ENCODE measurements at regions not wholly inside any gene's neighbourhood (a gene's known extent, or its start where the extent isn't known, plus 50 kb on each side); places are given as distances from the start of the nearest gene placed in this dataset.

GRCh38 chr9:84450029-84450428 lies 109.5 kb upstream of the SLC28A3 start:
- DNase-seq (ENCODE audit: low read depth), result no peak

- no peak for DNase-seq (ENCODE audit: low read depth)
Measured at GRCh38 chr9:84456527-84456926, 116.0 kb upstream of the SLC28A3 start.

GRCh38 chr9:84460695-84461094 lies 120.1 kb upstream of the SLC28A3 start:
- no peak for DNase-seq (ENCODE audit: low read depth)

DNA sequence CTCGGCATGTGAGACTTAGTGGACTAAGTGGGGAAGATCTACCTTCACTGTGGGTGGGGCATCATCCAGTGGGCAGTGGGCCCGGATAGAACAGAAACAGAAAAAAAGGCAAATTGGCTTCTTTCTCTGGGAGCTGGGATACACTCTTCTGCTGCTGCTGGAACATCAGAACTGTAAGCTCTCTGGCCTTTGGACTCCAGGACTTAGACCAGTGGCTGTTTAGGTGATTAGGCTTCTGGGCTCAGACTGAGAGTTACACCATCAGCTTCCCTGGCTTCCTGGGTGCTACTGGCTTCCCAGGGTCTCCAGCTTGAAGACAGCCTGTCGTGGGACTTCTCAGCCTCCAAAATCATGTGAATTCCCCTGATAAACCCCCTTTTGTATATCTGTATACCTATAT lies 122.7 kb upstream of the SLC28A3 start:
- no peak for DNase-seq (ENCODE audit: low read depth)

- DNase-seq (ENCODE audit: low read depth), result no peak
Measured at GRCh38 chr9:84466580-84467285, 126.2 kb upstream of the SLC28A3 start.

GRCh38 chr9:84471816-84472215 lies 131.3 kb upstream of the SLC28A3 start:
- no peak for DNase-seq (ENCODE audit: low read depth)

DNA sequence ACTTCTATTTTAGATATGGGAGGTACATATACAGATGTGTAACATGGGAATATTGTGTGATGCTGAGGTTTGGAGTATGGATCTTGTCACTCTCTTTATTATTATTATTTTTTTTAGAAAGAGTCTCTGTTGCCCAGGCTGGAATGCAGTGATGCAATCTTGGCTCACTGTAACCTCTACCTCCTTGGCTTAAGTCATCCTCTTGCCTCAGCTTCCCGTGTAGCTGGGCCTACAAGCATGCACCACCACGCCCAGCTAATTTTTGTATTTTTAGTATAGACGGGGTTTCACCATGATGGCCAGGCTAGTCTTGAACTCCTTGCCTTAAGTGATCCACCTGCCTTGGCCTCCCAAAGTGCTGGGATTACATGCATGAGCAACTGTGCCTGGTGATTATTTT lies 138.4 kb upstream of the SLC28A3 start:
- DNase-seq (ENCODE audit: low read depth), result no peak

DNA sequence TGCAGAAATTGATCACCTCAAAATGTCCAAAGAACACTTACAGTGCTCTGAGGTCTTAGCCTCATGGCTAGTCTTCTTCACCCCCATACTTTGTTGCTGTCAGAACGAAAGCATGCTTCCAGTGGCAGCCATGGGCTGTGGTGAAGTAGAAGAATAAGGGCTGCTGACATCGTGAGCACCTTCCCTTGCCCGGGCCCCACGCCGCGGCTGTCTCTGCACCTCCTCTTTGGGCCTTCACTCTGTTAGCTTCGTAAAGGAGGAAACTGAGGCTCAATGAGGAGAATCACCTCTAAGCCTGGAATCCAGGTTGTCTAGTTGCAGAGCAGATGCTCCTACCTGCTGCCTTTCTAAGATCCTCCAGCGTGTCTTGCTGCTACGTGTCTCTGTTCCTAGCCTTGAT lies 139.5 kb upstream of the SLC28A3 start:
- no peak for DNase-seq (ENCODE audit: low read depth)

GRCh38 chr9:84481231-84481630 lies 140.7 kb upstream of the SLC28A3 start:
- DNase-seq (ENCODE audit: low read depth), result no peak

GRCh38 chr9:84481636-84482218 lies 141.2 kb upstream of the SLC28A3 start:
- no peak for DNase-seq (ENCODE audit: low read depth)

DNA sequence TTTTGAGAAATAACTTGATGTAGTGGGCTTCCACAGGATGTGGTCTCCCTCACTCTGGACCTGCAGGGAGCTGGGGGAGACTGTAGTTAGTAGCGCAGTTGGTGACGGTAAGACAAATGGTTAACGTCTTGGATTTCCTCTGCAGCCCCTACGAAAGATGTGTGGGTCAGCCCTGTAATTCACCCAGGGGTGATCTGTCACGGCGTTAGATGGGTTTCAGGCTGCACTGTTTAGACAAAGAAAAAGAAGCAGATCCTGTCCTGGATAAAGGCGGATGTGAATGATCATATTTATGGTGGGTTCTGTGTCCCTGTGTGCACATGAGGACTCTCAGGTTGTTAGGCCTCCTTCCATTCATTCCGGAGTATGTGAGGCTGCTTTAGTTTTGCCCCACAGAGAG lies 142.0 kb upstream of the SLC28A3 start:
- DNase-seq (ENCODE audit: low read depth), result no peak

DNA sequence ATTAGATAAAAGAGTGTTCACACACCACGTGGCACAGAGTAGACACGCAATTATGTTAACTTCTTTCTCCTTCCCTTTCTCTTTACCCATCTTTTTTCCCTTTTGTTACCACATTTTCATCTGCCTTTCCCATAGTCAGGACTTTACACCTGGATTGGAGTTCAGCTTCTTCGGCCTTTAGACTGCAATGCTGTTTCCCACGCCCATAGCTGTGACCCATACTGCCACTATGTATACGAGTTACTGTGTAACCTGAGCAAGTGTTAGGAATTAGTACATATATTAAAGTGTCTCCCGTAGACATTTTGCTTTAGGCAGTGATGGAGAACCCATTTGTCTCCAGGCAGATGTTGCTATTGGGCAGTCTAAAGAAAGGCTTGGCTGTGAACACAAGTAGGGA lies 143.6 kb upstream of the SLC28A3 start:
- no peak for DNase-seq (ENCODE audit: low read depth)

DNA sequence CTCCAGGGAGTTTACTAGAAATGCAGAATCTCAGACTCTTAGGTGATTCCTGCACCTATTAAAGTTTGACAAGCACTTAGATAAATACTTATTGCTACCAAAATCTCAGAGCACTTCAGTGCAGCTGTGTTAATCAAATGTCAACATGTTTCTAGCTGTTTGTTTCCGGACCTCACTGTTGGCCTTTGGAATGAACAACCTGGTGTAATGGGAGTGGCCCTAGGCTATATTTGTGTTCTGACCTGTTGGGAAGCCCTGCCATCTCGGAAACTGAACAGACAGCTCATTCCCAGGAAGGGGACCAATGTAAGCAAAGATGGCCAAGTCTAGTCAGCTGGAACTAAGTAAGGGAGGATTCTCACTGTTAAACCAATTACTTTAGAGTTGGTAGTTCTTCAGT lies 145.0 kb upstream of the SLC28A3 start:
- no peak for DNase-seq (ENCODE audit: low read depth)

DNA sequence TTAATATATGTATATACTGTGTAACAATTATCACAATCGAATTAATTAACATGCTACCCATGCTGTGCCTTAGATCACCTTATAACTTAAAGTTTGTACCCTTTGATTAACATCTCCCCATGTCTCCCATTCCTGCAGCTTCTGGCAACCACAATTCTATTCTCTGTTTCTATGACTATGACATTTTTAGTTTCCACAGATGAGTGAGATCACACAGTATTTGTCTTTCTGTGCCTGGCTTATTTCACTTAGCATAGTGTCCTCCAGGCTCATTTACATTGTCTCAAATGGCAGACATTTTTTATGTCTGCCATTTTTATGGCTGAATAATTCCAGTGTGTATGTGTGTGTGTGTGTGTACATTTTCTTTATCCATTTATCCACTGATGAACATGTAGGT lies 146.1 kb upstream of the SLC28A3 start:
- DNase-seq (ENCODE audit: low read depth), result no peak

GRCh38 chr9:84490206-84490841 lies 149.8 kb upstream of the SLC28A3 start:
- no peak for DNase-seq (ENCODE audit: low read depth)

- DNase-seq (ENCODE audit: low read depth), result no peak
Measured at GRCh38 chr9:84490842-84491325, 150.3 kb upstream of the SLC28A3 start.

DNA sequence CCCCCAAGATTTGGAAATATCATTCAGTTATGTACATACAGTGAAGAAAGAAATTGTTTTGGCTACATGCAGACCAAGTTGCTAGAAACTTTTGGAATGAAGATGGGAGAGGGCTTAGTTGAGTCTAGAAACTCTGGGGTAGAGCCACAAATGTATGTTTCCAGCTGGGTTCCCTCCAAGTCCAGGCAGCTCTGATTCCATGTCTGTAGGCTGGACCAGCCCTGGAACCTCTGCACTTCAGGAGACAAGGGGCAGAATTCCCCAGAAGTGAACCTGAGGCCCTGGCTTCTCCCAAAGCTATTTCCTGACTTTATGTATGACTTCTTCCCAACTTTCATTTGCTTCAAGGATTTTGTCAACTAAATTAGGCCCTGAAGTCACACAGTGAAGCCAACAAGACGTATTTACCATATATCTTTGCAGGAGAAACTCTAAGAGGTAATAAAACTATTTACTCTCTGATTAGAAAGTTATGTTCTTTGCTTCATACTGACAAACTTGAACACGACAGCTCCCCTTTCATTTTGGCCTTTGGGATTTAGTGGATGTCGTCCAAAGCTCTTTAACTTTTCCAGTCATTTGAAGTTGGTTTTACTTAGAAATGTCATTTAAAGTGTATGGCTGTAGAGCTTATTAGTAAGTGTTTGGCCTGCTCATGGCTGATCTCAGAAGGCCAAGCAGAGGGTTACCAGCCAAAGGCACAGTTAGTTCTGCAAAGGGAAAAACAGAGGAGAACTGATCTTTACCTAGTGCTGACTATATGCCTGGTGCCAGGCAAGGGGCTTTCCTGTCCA lies 152.0 kb upstream of the SLC28A3 start:
- no peak for DNase-seq (ENCODE audit: low read depth)

DNA sequence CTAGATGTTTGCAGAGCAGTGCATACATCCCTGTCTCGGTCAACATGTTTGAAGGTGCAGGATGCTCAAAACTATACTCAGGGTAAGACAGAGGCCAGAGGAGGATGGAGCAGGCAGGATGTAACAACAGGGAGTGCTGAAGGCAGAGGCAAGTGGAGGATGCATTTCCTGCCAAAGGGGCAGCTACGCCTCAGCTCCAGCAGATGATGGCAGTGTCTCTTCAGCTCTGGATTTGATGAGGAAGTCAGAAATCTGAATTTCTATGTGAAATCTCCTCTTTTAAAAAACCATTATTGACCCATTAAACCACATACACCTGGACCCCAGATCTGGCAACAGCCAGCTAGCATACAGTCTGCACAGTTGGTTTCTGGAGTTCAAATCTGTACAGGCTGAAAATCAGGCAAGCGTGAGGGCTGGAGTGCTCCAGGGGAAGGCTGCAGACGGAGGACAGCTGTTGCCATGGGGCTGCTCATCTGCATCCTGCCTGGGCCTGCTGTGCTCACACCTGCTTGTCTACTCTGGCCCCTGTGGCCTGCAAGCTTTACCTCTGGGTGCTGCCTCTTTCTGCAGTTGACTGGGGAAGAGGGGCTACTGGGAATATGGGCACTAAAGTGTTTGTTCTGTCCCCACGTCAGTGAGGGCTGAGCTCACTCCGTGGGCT lies 152.9 kb upstream of the SLC28A3 start:
- no peak for DNase-seq (ENCODE audit: low read depth)

DNA sequence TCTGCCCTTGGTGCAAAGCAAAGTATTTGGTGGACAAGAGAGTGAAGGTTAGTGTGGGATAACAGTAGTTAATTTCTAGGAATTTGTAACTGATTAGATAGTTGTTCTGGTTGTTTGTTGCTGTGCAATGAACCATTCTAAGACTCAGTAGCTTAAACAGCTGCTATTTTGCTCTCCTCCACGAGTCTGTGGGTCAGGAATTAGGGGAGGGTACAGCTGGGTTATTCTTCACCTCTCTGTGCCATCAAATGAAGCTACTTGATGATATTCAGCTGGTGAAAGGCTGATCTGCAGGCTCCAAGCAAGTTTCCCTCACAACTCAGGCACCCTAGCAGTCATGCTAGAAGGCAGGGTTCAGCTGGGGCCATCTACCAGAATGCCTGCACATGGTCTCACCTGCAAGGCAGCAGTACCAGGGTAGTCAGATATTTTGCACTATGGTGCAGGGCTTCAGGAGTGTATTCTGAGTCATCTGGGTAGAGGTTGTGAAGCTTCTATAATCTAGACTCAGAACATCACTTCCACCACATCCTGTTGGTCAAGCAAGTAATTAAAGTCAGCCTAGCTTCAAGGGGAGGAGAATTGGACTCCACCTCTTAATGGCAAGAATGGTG lies 159.5 kb upstream of the SLC28A3 start:
- DNase-seq (ENCODE audit: low read depth), result no peak

- DNase-seq (ENCODE audit: low read depth), result no peak
Measured at GRCh38 chr9:84500826-84501225, 160.3 kb upstream of the SLC28A3 start.

GRCh38 chr9:84501587-84501986 lies 161.0 kb upstream of the SLC28A3 start:
- DNase-seq (ENCODE audit: low read depth), result no peak

DNA sequence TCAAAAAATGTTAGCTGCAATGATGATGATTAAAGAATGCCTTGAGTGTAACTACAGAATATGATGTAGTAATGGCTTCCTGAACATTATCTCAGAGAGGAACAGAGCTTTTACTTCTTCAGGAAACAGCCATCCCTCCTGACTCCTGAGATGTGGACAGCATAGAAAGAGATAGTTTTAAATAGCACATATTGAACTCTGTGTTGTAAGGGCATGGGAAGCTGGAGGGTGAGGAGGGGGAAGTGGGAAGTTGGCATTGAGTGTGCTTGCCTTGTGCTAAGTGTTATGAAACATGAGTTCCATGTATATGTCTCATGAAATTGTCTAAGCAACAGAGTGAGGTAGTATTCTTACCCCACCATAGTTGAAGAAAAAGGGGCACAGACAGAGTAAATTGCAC lies 161.5 kb upstream of the SLC28A3 start:
- DNase-seq (ENCODE audit: low read depth), result no peak
